Astrocyte (in vitro differentiated cells and primary cell): ENCODE measurements at regions not wholly inside any gene's neighbourhood (a gene's known extent, or its start where the extent isn't known, plus 50 kb on each side); places are given as distances from the start of the nearest gene placed in this dataset.

ENCODE experiments used
- DNase-seq: peaks from one replicate; pipeline ENCODE4 v3.0.0-alpha.2; 2010; ENCODE audit warnings: low read depth
- FAIRE-seq: peaks from 2 replicates; lab custom pipeline; 2011; peaks lifted over from hg19 to GRCh38; lab: Jason Lieb, UNC
- H2AFZ ChIP-seq: 2 replicates; pipeline ENCODE4 v1.6.0; 2012; ENCODE audit warnings: low read depth, low read length, inconsistent platforms
- H3K27ac ChIP-seq: 2 replicates; pipeline ENCODE4 v1.5.1; 2011; ENCODE audit warnings: low read depth, low read length, inconsistent platforms
- H3K27me3 ChIP-seq: 2 replicates; pipeline ENCODE4 v1.6.0; 2011; ENCODE audit warnings: low read length, inconsistent platforms; ENCODE audit not compliant: insufficient read depth
- H3K36me3 ChIP-seq: 2 replicates; pipeline ENCODE4 v1.5.1; 2011; ENCODE audit warnings: low read length, inconsistent platforms; ENCODE audit not compliant: insufficient read depth
- H3K4me1 ChIP-seq: 2 replicates; pipeline ENCODE4 v1.5.1; 2011; ENCODE audit warnings: low read length, inconsistent platforms; ENCODE audit not compliant: insufficient read depth
- H3K4me2 ChIP-seq: 2 replicates; pipeline ENCODE4 v1.6.0; 2012; ENCODE audit warnings: low read length, inconsistent platforms
- H3K4me3 ChIP-seq: 2 replicates; pipeline ENCODE4 v1.5.1; 2011; ENCODE audit warnings: low read depth, mild to moderate bottlenecking, low read length, inconsistent platforms; ENCODE audit not compliant: insufficient read depth
- H3K79me2 ChIP-seq: 2 replicates; pipeline ENCODE4 v1.6.0; 2012; ENCODE audit warnings: mild to moderate bottlenecking, low read length, inconsistent platforms; ENCODE audit not compliant: insufficient read depth
- H3K9ac ChIP-seq: 2 replicates; pipeline ENCODE4 v1.6.0; 2012; ENCODE audit warnings: mild to moderate bottlenecking, low read length, inconsistent platforms
- H3K9me3 ChIP-seq: 2 replicates; pipeline ENCODE4 v1.5.1; 2012; ENCODE audit warnings: low read depth, mild to moderate bottlenecking, low read length, inconsistent platforms; ENCODE audit not compliant: insufficient read depth
- H4K20me1 ChIP-seq: 2 replicates; pipeline ENCODE4 v1.6.0; 2012; ENCODE audit warnings: low read length, inconsistent platforms; ENCODE audit not compliant: insufficient read depth
- H3K27ac Mint-ChIP-seq: one replicate; pipeline ENCODE4 v1.8.0; 2021; ENCODE audit warnings: mild to moderate bottlenecking, mixed read lengths; ENCODE audit not compliant: unreplicated experiment
- H3K27me3 Mint-ChIP-seq: one replicate; pipeline ENCODE4 v1.8.0; 2021; ENCODE audit warnings: low read depth, mixed read lengths; ENCODE audit not compliant: unreplicated experiment
- H3K36me3 Mint-ChIP-seq: one replicate; pipeline ENCODE4 v1.8.0; 2021; ENCODE audit warnings: low read depth, mixed read lengths; ENCODE audit not compliant: unreplicated experiment
- H3K4me1 Mint-ChIP-seq: one replicate; pipeline ENCODE4 v1.8.0; 2021; ENCODE audit warnings: low read depth, mixed read lengths; ENCODE audit not compliant: unreplicated experiment
- H3K4me3 Mint-ChIP-seq: one replicate; pipeline ENCODE4 v1.8.0; 2021; ENCODE audit warnings: mild to moderate bottlenecking, moderate library complexity, mixed read lengths; ENCODE audit not compliant: unreplicated experiment
- H3K9me3 Mint-ChIP-seq: one replicate; pipeline ENCODE4 v1.8.0; 2021; ENCODE audit warnings: mild to moderate bottlenecking, mixed read lengths; ENCODE audit not compliant: unreplicated experiment
- EZH2 ChIP-seq: IDR thresholded peaks from 2 replicates; pipeline ENCODE4 v1.6.1; 2012; ENCODE audit warnings: mild to moderate bottlenecking, low read length, inconsistent platforms; ENCODE audit not compliant: insufficient read depth
- TF ChIP-seq, protein P1 (sequence below): IDR thresholded peaks from 2 replicates; pipeline ENCODE4 v1.5.1; 2011; ENCODE audit warnings: low read depth, mild to moderate bottlenecking, inconsistent platforms, low read length, moderate library complexity; ENCODE audit not compliant: insufficient read depth

DNA sequence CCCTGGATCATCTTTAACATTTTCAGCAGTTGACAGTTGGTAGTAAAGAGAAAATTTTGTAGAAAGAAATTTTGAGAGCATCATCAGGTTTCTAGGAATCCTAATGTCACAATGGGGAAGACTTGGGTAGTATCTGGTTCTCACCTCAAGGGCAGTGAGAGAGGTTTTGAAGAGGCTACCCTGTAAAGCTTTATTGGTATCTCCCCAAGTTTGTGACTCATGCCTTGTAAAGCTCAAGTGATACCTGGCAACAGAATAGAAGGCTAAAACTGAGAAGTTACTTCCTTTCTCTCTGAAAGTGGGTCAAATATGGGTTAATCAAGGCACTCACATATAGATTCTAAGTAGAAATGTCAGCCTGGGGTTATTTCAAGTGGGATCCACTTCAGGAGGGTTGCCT lies 196.4 kb downstream of the SUCNR1 start:
- Histone ChIP-seq H3K79me2 (no peaks in the 10 kb centered on the region), H3K27me3 (no peaks in the 10 kb centered on the region), H3K4me1 (no peaks in the 10 kb centered on the region), H3K36me3 (no peaks in the 10 kb centered on the region), H4K20me1 (no peaks in the 10 kb centered on the region), H3K9me3 (no peaks in the 10 kb centered on the region), H3K4me2 (no peak overlapping the region), H3K27ac (no peak overlapping the region), H2AFZ (no peak overlapping the region), H3K4me3 (no peak overlapping the region), H3K9ac (no peak overlapping the region)
- TF ChIP-seq, protein P1, sequence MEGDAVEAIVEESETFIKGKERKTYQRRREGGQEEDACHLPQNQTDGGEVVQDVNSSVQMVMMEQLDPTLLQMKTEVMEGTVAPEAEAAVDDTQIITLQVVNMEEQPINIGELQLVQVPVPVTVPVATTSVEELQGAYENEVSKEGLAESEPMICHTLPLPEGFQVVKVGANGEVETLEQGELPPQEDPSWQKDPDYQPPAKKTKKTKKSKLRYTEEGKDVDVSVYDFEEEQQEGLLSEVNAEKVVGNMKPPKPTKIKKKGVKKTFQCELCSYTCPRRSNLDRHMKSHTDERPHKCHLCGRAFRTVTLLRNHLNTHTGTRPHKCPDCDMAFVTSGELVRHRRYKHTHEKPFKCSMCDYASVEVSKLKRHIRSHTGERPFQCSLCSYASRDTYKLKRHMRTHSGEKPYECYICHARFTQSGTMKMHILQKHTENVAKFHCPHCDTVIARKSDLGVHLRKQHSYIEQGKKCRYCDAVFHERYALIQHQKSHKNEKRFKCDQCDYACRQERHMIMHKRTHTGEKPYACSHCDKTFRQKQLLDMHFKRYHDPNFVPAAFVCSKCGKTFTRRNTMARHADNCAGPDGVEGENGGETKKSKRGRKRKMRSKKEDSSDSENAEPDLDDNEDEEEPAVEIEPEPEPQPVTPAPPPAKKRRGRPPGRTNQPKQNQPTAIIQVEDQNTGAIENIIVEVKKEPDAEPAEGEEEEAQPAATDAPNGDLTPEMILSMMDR, result no peak
- TF ChIP-seq EZH2, result no peak
- FAIRE-seq (no peak), DNase-seq (peak; percentile 53)
- H3K9me3 Mint-ChIP-seq, result no peaks in the 10 kb centered on the region
- no peaks in the 10 kb centered on the region for H3K4me1 Mint-ChIP-seq
- H3K27me3 Mint-ChIP-seq, result no peaks in the 10 kb centered on the region
- H3K36me3 Mint-ChIP-seq, result peaks cover 2% of the 10 kb centered on the region
- no peak overlapping the region for H3K4me3 Mint-ChIP-seq
- H3K27ac Mint-ChIP-seq, result no peak overlapping the region

DNA sequence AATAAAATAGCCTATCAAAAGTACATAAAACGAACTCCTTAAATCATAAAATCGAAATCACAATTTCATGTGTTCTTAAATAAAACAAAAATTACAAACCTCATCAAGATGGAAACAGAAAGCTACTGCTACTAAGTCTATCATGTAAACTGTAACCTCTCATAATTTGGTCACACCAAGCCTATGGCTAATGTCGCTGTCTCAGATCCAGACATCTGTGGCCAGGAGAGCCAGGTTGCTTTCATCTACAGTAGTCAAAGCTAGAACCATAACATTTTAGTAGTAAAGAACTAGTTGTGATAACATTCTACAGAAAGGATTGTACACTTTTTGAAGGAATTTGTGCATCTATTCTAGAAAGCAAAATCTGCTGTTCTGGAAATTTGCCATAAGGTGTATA lies 197.4 kb upstream of the MBNL1 start:
- H2AFZ ChIP-seq, result no peak overlapping the region
- H3K27ac Mint-ChIP-seq, result no peak overlapping the region
- no peaks in the 10 kb centered on the region for H4K20me1 ChIP-seq

DNA sequence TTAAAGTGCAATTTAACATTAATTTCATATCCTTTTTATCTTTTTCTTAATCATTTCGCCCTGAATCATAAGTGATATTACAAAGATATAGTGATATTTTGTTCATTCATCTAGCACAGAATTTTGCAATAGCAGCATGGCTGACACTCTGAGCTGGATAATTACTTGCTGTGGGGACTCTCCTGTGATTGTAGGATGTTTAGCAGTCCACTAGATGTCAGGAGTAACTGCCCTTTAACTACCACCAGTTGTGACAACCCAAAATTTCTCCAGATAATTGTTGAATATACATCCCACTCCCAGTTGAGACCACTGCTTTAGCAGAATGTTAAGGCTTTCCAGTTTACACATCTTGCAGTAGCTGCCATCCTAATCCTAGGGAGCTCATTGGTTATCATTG lies 196.8 kb upstream of the MBNL1 start:
- H3K36me3 Mint-ChIP-seq, result peaks cover 2% of the 10 kb centered on the region
- H2AFZ ChIP-seq, result no peak overlapping the region
- DNase-seq (peak; percentile 42), FAIRE-seq (peak; percentile 88)
- H3K4me2 ChIP-seq, result no peak overlapping the region
- no peak overlapping the region for H3K4me3 ChIP-seq
- no peak overlapping the region for H3K27ac ChIP-seq
- no peak overlapping the region for H3K4me3 Mint-ChIP-seq
- H3K36me3 ChIP-seq, result no peaks in the 10 kb centered on the region
- H3K4me1 Mint-ChIP-seq, result no peaks in the 10 kb centered on the region
- H3K27ac Mint-ChIP-seq, result no peak overlapping the region
- no peak overlapping the region for H3K9ac ChIP-seq
- no peaks in the 10 kb centered on the region for H3K27me3 Mint-ChIP-seq
- no peaks in the 10 kb centered on the region for H3K9me3 ChIP-seq
- H4K20me1 ChIP-seq, result no peaks in the 10 kb centered on the region
- TF ChIP-seq EZH2, result no peak
- TF ChIP-seq, protein P1, result peak; percentile 60
- H3K9me3 Mint-ChIP-seq, result no peaks in the 10 kb centered on the region
- H3K4me1 ChIP-seq, result no peaks in the 10 kb centered on the region
- no peaks in the 10 kb centered on the region for H3K27me3 ChIP-seq
- no peaks in the 10 kb centered on the region for H3K79me2 ChIP-seq

More for the DNA sequence above, 197.4 kb upstream of the MBNL1 start:
- H3K79me2 ChIP-seq, result no peaks in the 10 kb centered on the region
- no peaks in the 10 kb centered on the region for H3K4me1 ChIP-seq
- no peak overlapping the region for H3K27ac ChIP-seq
- TF ChIP-seq EZH2, result no peak
- TF ChIP-seq, protein P1, result no peak
- no peaks in the 10 kb centered on the region for H3K9me3 ChIP-seq
- no peaks in the 10 kb centered on the region for H3K36me3 ChIP-seq
- H3K36me3 Mint-ChIP-seq, result peaks cover 2% of the 10 kb centered on the region
- no peak for FAIRE-seq
- DNase-seq, result no peak
- H3K27me3 ChIP-seq, result no peaks in the 10 kb centered on the region
- no peak overlapping the region for H3K4me3 ChIP-seq
- no peaks in the 10 kb centered on the region for H3K9me3 Mint-ChIP-seq
- H3K4me3 Mint-ChIP-seq, result no peak overlapping the region
- H3K4me2 ChIP-seq, result no peak overlapping the region
- no peaks in the 10 kb centered on the region for H3K27me3 Mint-ChIP-seq
- H3K9ac ChIP-seq, result no peak overlapping the region
- H3K4me1 Mint-ChIP-seq, result no peaks in the 10 kb centered on the region
